H1 (cell line): ENCODE measurements at regions not wholly inside any gene's neighbourhood (a gene's known extent, or its start where the extent isn't known, plus 50 kb on each side); places are given as distances from the start of the nearest gene placed in this dataset.

Source experiments
- BCL11A ChIP-seq, 2 experiments: IDR thresholded peaks; one replicate each; pipeline ENCODE4 v1.6.1; 2011; ENCODE audit warnings: low read depth in 2 of 2, low read length in 2 of 2, mild to moderate bottlenecking in 2 of 2
- BRCA1 ChIP-seq: IDR thresholded peaks from 2 replicates; pipeline ENCODE4 v1.6.1; 2012; ENCODE audit warnings: low read depth, low read length, improper control_type of control experiment
- CBX8 ChIP-seq: fragments of 300-800, 300-1000 bp; sonication (generic); IDR thresholded peaks from 2 replicates; pipeline ENCODE4 v1.7.1; 2016; ENCODE audit warnings: low read depth, low read length, borderline replicate concordance
- HDAC2 ChIP-seq, 2 experiments: fragments of 300-600 bp in 1 of 2; sonication (generic) in 1 of 2; IDR thresholded peaks; 2 replicates each; pipeline ENCODE4 v1.6.1; 2011 to 2012; ENCODE audit warnings: low read depth in 2 of 2, low read length in 2 of 2, mild to moderate bottlenecking in 2 of 2, moderate library complexity in 2 of 2, borderline replicate concordance in 1 of 2, inconsistent platforms in 1 of 2
- KDM5A ChIP-seq: fragments of 200-600 bp; IDR thresholded peaks from 2 replicates; pipeline ENCODE4 v1.7.1; 2012; ENCODE audit warnings: mild to moderate bottlenecking, low read length, inconsistent platforms, mixed read lengths
- NANOG ChIP-seq: IDR thresholded peaks from 2 replicates; pipeline ENCODE4 v1.6.1; 2011; ENCODE audit warnings: low read length, low read depth, mild to moderate bottlenecking, inconsistent platforms; ENCODE audit not compliant: insufficient read depth, poor library complexity, severe bottlenecking
- RNF2 ChIP-seq: fragments of 200-900, 300-1000 bp; sonication (generic); IDR thresholded peaks from 2 replicates; pipeline ENCODE4 v1.7.1; 2016; ENCODE audit warnings: borderline replicate concordance, low read depth, mild to moderate bottlenecking, antibody characterized with exemption, low read length; ENCODE audit not compliant: poor library complexity, severe bottlenecking; ENCODE audit errors: missing control alignments
- TF ChIP-seq, protein P1 (sequence below): fragments of 300-600 bp; sonication (generic); IDR thresholded peaks from 2 replicates; pipeline ENCODE4 v1.7.1; 2012; ENCODE audit warnings: low read length, moderate library complexity, mild to moderate bottlenecking, inconsistent platforms; ENCODE audit not compliant: insufficient replicate concordance
- TF ChIP-seq, protein P2 (sequence below): IDR thresholded peaks from 2 replicates; pipeline ENCODE4 v1.6.1; 2012; ENCODE audit warnings: inconsistent platforms
- TF ChIP-seq, protein P3 (sequence below): IDR thresholded peaks from 2 replicates; pipeline ENCODE4 v1.6.1; 2011; ENCODE audit warnings: low read length, improper control_type of control experiment

DNA sequence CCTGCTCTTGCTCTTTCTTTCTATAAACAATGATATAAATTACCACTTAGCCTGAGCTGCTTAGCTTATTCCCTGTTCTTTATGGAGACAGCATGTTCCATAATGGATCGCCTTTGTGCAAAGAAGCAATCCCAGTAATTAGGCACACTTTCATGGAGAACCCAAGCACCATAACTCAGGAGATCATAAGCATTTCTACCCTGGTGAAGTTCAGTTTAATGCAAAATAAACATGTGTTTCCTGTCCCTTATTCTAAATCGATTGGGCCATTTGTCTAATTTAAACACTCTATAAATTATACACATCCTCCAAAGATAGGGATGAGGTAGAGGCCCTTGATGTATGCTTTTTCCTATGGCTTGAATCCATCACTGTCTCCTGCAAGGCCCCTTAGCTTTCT, 75.8 kb upstream of the TMEM72 start (continued):
- TF ChIP-seq, protein P1, sequence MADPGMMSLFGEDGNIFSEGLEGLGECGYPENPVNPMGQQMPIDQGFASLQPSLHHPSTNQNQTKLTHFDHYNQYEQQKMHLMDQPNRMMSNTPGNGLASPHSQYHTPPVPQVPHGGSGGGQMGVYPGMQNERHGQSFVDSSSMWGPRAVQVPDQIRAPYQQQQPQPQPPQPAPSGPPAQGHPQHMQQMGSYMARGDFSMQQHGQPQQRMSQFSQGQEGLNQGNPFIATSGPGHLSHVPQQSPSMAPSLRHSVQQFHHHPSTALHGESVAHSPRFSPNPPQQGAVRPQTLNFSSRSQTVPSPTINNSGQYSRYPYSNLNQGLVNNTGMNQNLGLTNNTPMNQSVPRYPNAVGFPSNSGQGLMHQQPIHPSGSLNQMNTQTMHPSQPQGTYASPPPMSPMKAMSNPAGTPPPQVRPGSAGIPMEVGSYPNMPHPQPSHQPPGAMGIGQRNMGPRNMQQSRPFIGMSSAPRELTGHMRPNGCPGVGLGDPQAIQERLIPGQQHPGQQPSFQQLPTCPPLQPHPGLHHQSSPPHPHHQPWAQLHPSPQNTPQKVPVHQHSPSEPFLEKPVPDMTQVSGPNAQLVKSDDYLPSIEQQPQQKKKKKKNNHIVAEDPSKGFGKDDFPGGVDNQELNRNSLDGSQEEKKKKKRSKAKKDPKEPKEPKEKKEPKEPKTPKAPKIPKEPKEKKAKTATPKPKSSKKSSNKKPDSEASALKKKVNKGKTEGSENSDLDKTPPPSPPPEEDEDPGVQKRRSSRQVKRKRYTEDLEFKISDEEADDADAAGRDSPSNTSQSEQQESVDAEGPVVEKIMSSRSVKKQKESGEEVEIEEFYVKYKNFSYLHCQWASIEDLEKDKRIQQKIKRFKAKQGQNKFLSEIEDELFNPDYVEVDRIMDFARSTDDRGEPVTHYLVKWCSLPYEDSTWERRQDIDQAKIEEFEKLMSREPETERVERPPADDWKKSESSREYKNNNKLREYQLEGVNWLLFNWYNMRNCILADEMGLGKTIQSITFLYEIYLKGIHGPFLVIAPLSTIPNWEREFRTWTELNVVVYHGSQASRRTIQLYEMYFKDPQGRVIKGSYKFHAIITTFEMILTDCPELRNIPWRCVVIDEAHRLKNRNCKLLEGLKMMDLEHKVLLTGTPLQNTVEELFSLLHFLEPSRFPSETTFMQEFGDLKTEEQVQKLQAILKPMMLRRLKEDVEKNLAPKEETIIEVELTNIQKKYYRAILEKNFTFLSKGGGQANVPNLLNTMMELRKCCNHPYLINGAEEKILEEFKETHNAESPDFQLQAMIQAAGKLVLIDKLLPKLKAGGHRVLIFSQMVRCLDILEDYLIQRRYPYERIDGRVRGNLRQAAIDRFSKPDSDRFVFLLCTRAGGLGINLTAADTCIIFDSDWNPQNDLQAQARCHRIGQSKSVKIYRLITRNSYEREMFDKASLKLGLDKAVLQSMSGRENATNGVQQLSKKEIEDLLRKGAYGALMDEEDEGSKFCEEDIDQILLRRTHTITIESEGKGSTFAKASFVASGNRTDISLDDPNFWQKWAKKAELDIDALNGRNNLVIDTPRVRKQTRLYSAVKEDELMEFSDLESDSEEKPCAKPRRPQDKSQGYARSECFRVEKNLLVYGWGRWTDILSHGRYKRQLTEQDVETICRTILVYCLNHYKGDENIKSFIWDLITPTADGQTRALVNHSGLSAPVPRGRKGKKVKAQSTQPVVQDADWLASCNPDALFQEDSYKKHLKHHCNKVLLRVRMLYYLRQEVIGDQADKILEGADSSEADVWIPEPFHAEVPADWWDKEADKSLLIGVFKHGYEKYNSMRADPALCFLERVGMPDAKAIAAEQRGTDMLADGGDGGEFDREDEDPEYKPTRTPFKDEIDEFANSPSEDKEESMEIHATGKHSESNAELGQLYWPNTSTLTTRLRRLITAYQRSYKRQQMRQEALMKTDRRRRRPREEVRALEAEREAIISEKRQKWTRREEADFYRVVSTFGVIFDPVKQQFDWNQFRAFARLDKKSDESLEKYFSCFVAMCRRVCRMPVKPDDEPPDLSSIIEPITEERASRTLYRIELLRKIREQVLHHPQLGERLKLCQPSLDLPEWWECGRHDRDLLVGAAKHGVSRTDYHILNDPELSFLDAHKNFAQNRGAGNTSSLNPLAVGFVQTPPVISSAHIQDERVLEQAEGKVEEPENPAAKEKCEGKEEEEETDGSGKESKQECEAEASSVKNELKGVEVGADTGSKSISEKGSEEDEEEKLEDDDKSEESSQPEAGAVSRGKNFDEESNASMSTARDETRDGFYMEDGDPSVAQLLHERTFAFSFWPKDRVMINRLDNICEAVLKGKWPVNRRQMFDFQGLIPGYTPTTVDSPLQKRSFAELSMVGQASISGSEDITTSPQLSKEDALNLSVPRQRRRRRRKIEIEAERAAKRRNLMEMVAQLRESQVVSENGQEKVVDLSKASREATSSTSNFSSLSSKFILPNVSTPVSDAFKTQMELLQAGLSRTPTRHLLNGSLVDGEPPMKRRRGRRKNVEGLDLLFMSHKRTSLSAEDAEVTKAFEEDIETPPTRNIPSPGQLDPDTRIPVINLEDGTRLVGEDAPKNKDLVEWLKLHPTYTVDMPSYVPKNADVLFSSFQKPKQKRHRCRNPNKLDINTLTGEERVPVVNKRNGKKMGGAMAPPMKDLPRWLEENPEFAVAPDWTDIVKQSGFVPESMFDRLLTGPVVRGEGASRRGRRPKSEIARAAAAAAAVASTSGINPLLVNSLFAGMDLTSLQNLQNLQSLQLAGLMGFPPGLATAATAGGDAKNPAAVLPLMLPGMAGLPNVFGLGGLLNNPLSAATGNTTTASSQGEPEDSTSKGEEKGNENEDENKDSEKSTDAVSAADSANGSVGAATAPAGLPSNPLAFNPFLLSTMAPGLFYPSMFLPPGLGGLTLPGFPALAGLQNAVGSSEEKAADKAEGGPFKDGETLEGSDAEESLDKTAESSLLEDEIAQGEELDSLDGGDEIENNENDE, result no peak
- TF ChIP-seq CBX8, result no peak
- TF ChIP-seq KDM5A, result no peak
- no peak for TF ChIP-seq BRCA1
- TF ChIP-seq, protein P2, sequence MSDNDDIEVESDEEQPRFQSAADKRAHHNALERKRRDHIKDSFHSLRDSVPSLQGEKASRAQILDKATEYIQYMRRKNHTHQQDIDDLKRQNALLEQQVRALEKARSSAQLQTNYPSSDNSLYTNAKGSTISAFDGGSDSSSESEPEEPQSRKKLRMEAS, result no peak
- no peak for TF ChIP-seq BCL11A (IDR thresholded peaks at IDR 0.05; ENCODE audit: low read depth in 2 of 2, low read length in 2 of 2)
- TF ChIP-seq RNF2, result no peak
- TF ChIP-seq HDAC2 (IDR thresholded peaks at IDR 0.05; ENCODE audit: borderline replicate concordance in 1 of 2, low read depth in 2 of 2, low read length in 2 of 2), result no peak
- TF ChIP-seq NANOG, result no peak
- TF ChIP-seq, protein P3, sequence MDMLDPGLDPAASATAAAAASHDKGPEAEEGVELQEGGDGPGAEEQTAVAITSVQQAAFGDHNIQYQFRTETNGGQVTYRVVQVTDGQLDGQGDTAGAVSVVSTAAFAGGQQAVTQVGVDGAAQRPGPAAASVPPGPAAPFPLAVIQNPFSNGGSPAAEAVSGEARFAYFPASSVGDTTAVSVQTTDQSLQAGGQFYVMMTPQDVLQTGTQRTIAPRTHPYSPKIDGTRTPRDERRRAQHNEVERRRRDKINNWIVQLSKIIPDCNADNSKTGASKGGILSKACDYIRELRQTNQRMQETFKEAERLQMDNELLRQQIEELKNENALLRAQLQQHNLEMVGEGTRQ, result no peak
